HL-60 (cell line): ENCODE measurements at regions not wholly inside any gene's neighbourhood (a gene's known extent, or its start where the extent isn't known, plus 50 kb on each side); places are given as distances from the start of the nearest gene placed in this dataset.

Source experiments
- DNase-seq, 2 experiments: peaks; one replicate each; pipeline ENCODE4 v3.0.0-alpha.2; 2010 to 2020; ENCODE audit warnings: low read depth in 1 of 2, low spot score in 1 of 2
- H3K27ac ChIP-seq: fragments of 250-450 bp; sonication (Bioruptor Pico); replicated peaks from 2 replicates; pipeline ENCODE4 v1.5.1; 2020; ENCODE audit warnings: mild to moderate bottlenecking, moderate library complexity
- H3K27me3 ChIP-seq: fragments of 250-450 bp; sonication (Bioruptor Pico); 2 replicates; pipeline ENCODE4 v1.5.1; 2021; ENCODE audit warnings: mild to moderate bottlenecking, moderate library complexity; ENCODE audit not compliant: insufficient read depth, poor library complexity, severe bottlenecking
- H3K4me3 ChIP-seq: replicated peaks from 2 replicates; pipeline ENCODE4 v1.5.1; 2011; ENCODE audit warnings: mild to moderate bottlenecking, control low read depth, low read length; ENCODE audit not compliant: insufficient read depth
- CTCF ChIP-seq: IDR thresholded peaks from one replicate; pipeline ENCODE4 v1.5.1; 2011; ENCODE audit warnings: low read length, control low read depth, inconsistent platforms; ENCODE audit not compliant: insufficient read depth
- GABPA ChIP-seq: IDR thresholded peaks from 2 replicates; pipeline ENCODE4 v1.6.1; 2012; ENCODE audit warnings: low read depth
- POLR2AphosphoS5 ChIP-seq: IDR thresholded peaks from 2 replicates; pipeline ENCODE4 v1.6.1; 2012; ENCODE audit warnings: low read depth
- REST ChIP-seq: IDR thresholded peaks from 2 replicates; pipeline ENCODE4 v1.6.1; 2012; ENCODE audit warnings: low read depth; ENCODE audit not compliant: insufficient replicate concordance
- SPI1 ChIP-seq: IDR thresholded peaks from 2 replicates; pipeline ENCODE4 v1.6.1; 2012; ENCODE audit warnings: low read depth, mild to moderate bottlenecking, borderline replicate concordance

GRCh38 chrX:97751016-97751415 lies 867.3 kb downstream of the RPA4 start:
- DNase-seq, result no peak

GRCh38 chrX:97751735-97752134 lies 868.0 kb downstream of the RPA4 start:
- no peaks in the 10 kb centered on the region for H3K27me3 ChIP-seq
- DNase-seq, result no peak

More at GRCh38 chrX:97751016-97751415, 867.3 kb downstream of the RPA4 start:
- no peaks in the 10 kb centered on the region for H3K27me3 ChIP-seq
- TF ChIP-seq POLR2AphosphoS5 (no peak), SPI1 (no peak), GABPA (no peak), CTCF (no peak), REST (no peak)
- no peak overlapping the region for H3K4me3 ChIP-seq
- no peak overlapping the region for H3K27ac ChIP-seq

DNA sequence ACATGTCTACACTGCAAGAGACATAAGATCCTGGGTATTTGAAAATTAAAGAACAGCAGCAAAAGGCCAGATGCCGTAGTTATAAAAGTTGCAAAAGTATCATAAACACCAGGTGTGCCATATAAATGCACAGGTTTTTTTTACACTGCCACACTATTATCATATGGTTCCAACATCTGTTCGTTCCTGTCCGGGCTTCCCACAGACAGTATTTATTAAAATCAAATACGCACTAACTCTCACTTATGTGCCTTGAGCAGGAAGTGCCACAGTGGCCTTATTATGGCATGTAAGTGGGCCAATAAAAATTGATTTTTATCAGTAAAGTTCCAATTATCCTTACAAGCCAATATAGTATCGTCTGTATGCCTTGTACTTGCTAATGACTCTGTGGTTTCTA lies 873.2 kb downstream of the RPA4 start:
- DNase-seq, result no peak
- Histone ChIP-seq H3K27ac (no peak overlapping the region), H3K27me3 (no peaks in the 10 kb centered on the region), H3K4me3 (no peak overlapping the region)
- TF ChIP-seq POLR2AphosphoS5 (no peak), GABPA (no peak), SPI1 (no peak), CTCF (no peak), REST (no peak)

More at GRCh38 chrX:97751735-97752134, 868.0 kb downstream of the RPA4 start:
- no peak overlapping the region for H3K27ac ChIP-seq
- no peak for TF ChIP-seq POLR2AphosphoS5
- TF ChIP-seq REST, result no peak
- TF ChIP-seq SPI1, result no peak
- no peak for TF ChIP-seq CTCF
- no peak for TF ChIP-seq GABPA
- no peak overlapping the region for H3K4me3 ChIP-seq
